Fibroblast of the aortic adventitia (primary cell): ENCODE measurements at regions not wholly inside any gene's neighbourhood (a gene's known extent, or its start where the extent isn't known, plus 50 kb on each side); places are given as distances from the start of the nearest gene placed in this dataset.

Experiments
- DNase-seq: peaks from one replicate; pipeline ENCODE4 v3.0.0-alpha.2; 2010; ENCODE audit warnings: low read depth
- H3K4me3 ChIP-seq: 2 replicates; pipeline ENCODE4 v1.5.1; 2011; ENCODE audit warnings: low read depth, mild to moderate bottlenecking, control low read depth, low read length, moderate library complexity
- TF ChIP-seq, protein P1 (sequence below): IDR thresholded peaks from 2 replicates; pipeline ENCODE4 v1.5.1; 2011; ENCODE audit warnings: mild to moderate bottlenecking, low read length, control low read depth, inconsistent platforms; ENCODE audit not compliant: insufficient read depth

DNA sequence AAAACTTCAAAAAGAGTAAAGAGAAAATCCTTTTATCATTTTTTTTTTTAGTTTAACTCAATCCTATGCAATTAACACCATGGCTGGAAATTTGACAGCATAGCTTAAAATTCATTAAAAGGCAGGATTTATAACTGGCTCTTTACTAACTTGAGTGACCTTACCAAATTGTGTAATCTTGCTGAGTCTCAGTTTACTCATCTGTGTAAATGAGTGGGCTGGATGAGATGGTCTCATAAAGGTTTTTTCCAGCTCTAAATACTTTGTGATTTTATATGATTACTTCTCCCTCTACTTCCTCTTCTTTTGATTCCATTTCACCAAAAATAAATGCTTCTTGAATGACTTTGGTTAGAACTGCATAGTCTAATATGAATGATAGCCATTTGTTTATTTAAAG lies 234.9 kb upstream of the SATB1 start:
- TF ChIP-seq, protein P1, sequence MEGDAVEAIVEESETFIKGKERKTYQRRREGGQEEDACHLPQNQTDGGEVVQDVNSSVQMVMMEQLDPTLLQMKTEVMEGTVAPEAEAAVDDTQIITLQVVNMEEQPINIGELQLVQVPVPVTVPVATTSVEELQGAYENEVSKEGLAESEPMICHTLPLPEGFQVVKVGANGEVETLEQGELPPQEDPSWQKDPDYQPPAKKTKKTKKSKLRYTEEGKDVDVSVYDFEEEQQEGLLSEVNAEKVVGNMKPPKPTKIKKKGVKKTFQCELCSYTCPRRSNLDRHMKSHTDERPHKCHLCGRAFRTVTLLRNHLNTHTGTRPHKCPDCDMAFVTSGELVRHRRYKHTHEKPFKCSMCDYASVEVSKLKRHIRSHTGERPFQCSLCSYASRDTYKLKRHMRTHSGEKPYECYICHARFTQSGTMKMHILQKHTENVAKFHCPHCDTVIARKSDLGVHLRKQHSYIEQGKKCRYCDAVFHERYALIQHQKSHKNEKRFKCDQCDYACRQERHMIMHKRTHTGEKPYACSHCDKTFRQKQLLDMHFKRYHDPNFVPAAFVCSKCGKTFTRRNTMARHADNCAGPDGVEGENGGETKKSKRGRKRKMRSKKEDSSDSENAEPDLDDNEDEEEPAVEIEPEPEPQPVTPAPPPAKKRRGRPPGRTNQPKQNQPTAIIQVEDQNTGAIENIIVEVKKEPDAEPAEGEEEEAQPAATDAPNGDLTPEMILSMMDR, result no peak
- no peak for DNase-seq
- no peak overlapping the region for H3K4me3 ChIP-seq

- TF ChIP-seq, protein P1, result no peak
- no peak for DNase-seq
- H3K4me3 ChIP-seq, result no peak overlapping the region
Observed at GRCh38 chr3:18657858-18658820, 233.0 kb upstream of the SATB1 start.

DNA sequence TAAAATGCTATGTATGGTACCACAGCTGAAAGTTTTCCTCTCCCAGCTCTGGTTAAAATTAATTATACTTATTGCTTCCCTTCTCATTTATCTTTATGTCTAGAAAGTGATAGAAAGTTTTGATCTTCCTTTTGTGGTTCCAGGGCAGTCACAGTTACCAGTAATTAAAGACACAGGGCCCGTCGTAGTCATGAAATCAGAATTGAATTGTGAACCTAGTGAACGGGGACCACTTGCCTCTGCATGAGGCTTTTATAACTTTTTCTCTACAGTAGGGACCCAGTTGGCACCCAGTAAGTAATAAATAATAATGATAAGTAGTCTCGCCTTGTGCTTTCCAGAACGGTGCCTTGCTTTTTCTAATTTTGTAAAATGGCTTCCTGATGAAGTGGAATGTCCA lies 231.7 kb upstream of the SATB1 start:
- TF ChIP-seq, protein P1, result no peak
- DNase-seq, result no peak
- H3K4me3 ChIP-seq, result no peak overlapping the region

- TF ChIP-seq, protein P1, result no peak
- DNase-seq, result no peak
- H3K4me3 ChIP-seq, result no peak overlapping the region
Observed at GRCh38 chr3:18656410-18656809, 231.3 kb upstream of the SATB1 start.

- DNase-seq, result no peak
- no peak overlapping the region for H3K4me3 ChIP-seq
- TF ChIP-seq, protein P1, result no peak
Observed at GRCh38 chr3:18655827-18656226, 230.7 kb upstream of the SATB1 start.

GRCh38 chr3:18652781-18653180 lies 227.6 kb upstream of the SATB1 start:
- TF ChIP-seq, protein P1, result no peak
- DNase-seq, result no peak
- no peak overlapping the region for H3K4me3 ChIP-seq
